HK-2 (cell line): ENCODE measurements at regions not wholly inside any gene's neighbourhood (a gene's known extent, or its start where the extent isn't known, plus 50 kb on each side); places are given as distances from the start of the nearest gene placed in this dataset.
"Not testable (repeated sequence)": the region's sequence is repeated elsewhere in the genome, so short reads cannot be mapped to it uniquely, and the experiment has no call there.

Source experiments
- DNase-seq: peaks from one replicate; pipeline ENCODE4 v3.0.0-alpha.2; 2018; ENCODE audit not compliant: unreplicated experiment

GRCh38 chr6:71007298-71007697, 50.4 kb upstream of the B3GAT2 start:
- not testable (repeated sequence) for DNase-seq

- DNase-seq, result no peak
Observed at GRCh38 chr6:71011871-71012371, 55.1 kb upstream of the B3GAT2 start.

- DNase-seq, result no peak
Observed at GRCh38 chr6:71012866-71013469, 56.1 kb upstream of the B3GAT2 start.

- no peak for DNase-seq
Observed at GRCh38 chr6:71015392-71015791, 58.5 kb upstream of the B3GAT2 start.

GRCh38 chr6:71028236-71028876, 71.5 kb upstream of the B3GAT2 start:
- DNase-seq, result no peak

- no peak for DNase-seq
Observed at GRCh38 chr6:71028877-71029252, 72.0 kb upstream of the B3GAT2 start.

GRCh38 chr6:71029555-71029954, 72.7 kb upstream of the B3GAT2 start:
- no peak for DNase-seq

- no peak for DNase-seq
Observed at GRCh38 chr6:71031912-71032311, 75.1 kb upstream of the B3GAT2 start.

- no peak for DNase-seq
Observed at GRCh38 chr6:71033171-71033570, 76.3 kb upstream of the B3GAT2 start.

GRCh38 chr6:71033890-71034289, 77.0 kb upstream of the B3GAT2 start:
- DNase-seq, result no peak

GRCh38 chr6:71034563-71035345, 77.9 kb upstream of the B3GAT2 start:
- no peak for DNase-seq

GRCh38 chr6:71035871-71036270, 79.0 kb upstream of the B3GAT2 start:
- DNase-seq, result no peak

GRCh38 chr6:71038711-71039344, 82.0 kb upstream of the B3GAT2 start:
- DNase-seq, result no peak

- no peak for DNase-seq
Observed at GRCh38 chr6:71040043-71040442, 83.2 kb upstream of the B3GAT2 start.

- DNase-seq, result no peak
Observed at GRCh38 chr6:71040841-71041240, 84.0 kb upstream of the B3GAT2 start.

- no peak for DNase-seq
Observed at GRCh38 chr6:71043902-71044301, 87.0 kb upstream of the B3GAT2 start.

- DNase-seq, result no peak
Observed at GRCh38 chr6:71044753-71045152, 87.9 kb upstream of the B3GAT2 start.

- DNase-seq, result no peak
Observed at GRCh38 chr6:71045296-71045695, 88.4 kb upstream of the B3GAT2 start.

- DNase-seq, result no peak
Observed at GRCh38 chr6:71047417-71047816, 90.6 kb upstream of the B3GAT2 start.

GRCh38 chr6:71048320-71049164, 91.7 kb upstream of the B3GAT2 start:
- no peak for DNase-seq

GRCh38 chr6:71049198-71049770, 92.4 kb upstream of the B3GAT2 start:
- no peak for DNase-seq
